ENCODE measurements at regions not wholly inside any gene's neighbourhood (a gene's known extent, or its start where the extent isn't known, plus 50 kb on each side); places are given as distances from the start of the nearest gene placed in this dataset.
"Not testable (repeated sequence)": the region's sequence is repeated elsewhere in the genome, so short reads cannot be mapped to it uniquely, and the experiment has no call there.

DNA sequence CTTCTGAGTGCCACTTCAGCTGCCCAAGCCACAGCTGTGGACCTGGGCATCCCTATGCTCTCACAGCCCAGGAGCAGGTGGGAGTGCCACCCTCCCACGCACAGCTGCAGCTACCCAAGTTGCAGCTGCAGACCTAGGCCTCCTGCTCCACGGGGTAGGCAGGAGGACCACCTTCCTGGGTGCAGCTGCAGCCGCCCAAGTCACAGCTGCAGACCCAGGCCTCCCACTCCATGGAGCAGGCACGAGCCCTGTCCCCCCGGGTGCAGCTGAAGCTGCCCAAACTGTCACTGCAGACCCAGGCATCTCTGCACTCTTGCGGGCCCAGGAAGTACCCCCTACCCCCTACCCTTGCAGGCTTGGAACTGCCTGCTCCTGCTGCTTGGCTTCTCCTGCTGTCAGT, 260.2 kb downstream of the XPNPEP1 start:
- DNase-seq (ENCODE audit: low spot score): no peak
- TF ChIP-seq, protein P1, sequence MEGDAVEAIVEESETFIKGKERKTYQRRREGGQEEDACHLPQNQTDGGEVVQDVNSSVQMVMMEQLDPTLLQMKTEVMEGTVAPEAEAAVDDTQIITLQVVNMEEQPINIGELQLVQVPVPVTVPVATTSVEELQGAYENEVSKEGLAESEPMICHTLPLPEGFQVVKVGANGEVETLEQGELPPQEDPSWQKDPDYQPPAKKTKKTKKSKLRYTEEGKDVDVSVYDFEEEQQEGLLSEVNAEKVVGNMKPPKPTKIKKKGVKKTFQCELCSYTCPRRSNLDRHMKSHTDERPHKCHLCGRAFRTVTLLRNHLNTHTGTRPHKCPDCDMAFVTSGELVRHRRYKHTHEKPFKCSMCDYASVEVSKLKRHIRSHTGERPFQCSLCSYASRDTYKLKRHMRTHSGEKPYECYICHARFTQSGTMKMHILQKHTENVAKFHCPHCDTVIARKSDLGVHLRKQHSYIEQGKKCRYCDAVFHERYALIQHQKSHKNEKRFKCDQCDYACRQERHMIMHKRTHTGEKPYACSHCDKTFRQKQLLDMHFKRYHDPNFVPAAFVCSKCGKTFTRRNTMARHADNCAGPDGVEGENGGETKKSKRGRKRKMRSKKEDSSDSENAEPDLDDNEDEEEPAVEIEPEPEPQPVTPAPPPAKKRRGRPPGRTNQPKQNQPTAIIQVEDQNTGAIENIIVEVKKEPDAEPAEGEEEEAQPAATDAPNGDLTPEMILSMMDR (IDR thresholded peaks at IDR 0.05; ENCODE audit: extremely low read depth, missing control alignments): no peak

- not testable (repeated sequence) for DNase-seq (ENCODE audit: low spot score)
Observed at GRCh38 chr10:109652612-109653011, 270.7 kb downstream of the XPNPEP1 start.

GRCh38 chr10:109650228-109650627, 273.1 kb downstream of the XPNPEP1 start:
- TF ChIP-seq, protein P1 (IDR thresholded peaks at IDR 0.05; ENCODE audit: extremely low read depth, missing control alignments): no peak
- DNase-seq (ENCODE audit: low spot score): no peak

GRCh38 chr10:109647627-109648026, 275.7 kb downstream of the XPNPEP1 start:
- TF ChIP-seq, protein P1 (IDR thresholded peaks at IDR 0.05; ENCODE audit: extremely low read depth, missing control alignments): no peak
- no peak for DNase-seq (ENCODE audit: low spot score)

- no peak for DNase-seq (ENCODE audit: low spot score)
- TF ChIP-seq, protein P1 (IDR thresholded peaks at IDR 0.05; ENCODE audit: extremely low read depth, missing control alignments): no peak
Observed at GRCh38 chr10:109633846-109634245, 289.5 kb downstream of the XPNPEP1 start.

DNA sequence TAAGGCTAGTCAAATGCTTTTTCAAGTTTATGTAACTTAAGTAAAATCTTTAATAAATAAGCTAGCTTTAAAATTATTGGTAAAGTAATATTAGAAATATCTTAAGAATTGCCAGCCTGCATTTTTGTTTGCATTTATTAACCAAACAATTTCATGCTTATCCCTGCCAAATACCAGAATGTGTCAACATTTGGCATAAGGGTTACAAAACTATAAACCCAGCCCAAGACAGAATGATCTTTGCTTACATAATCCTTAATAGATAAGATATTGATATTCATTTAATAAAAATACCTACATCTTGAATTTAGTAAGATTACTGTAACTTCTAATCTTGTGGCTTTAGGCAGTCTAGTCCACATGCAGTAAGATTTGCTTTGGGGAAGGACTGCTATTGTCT, 290.3 kb downstream of the XPNPEP1 start:
- DNase-seq (ENCODE audit: low spot score): not testable (repeated sequence)

DNA sequence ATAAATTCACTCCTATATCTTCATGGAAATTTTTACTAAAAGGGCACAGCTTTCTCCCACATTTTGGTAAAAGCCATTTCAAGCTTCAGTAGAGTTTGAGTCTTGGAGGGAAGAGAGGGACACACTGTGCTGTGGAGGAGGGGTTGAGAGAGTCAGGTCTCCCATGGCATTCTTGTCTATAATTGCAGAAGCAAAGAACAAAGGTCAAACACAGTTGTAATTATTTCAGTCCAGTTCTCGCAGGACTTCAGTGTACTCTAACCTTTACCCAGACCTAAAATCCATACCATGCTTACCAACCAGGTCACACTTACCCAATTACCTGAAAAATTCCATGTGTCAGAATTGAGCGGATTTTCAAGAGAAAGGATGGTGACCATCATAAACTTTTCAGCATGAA, 298.4 kb downstream of the XPNPEP1 start:
- TF ChIP-seq, protein P1 (IDR thresholded peaks at IDR 0.05; ENCODE audit: extremely low read depth, missing control alignments): no peak
- no peak for DNase-seq (ENCODE audit: low spot score)

GRCh38 chr10:109622566-109622965, 300.7 kb downstream of the XPNPEP1 start:
- no peak for DNase-seq (ENCODE audit: low spot score)
- TF ChIP-seq, protein P1 (IDR thresholded peaks at IDR 0.05; ENCODE audit: extremely low read depth, missing control alignments): no peak

DNA sequence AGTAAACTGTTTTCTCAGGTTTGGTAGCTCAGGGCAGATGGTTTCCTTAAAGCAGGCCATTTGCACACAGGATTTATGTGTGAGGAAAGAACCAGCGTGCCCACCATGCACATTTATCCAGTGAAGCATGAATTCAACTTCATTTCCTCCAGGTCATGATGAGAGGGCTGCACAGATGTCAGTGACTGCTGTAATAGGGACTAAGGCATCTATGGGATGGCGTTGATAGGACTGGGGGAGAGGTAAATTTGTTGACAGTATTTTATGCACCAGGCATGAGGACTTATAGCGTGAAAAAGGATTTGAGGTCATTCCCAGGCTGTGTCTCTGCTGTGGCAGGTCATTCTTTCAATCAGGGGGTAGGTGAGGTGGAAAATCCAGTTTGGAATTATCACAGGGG, 302.9 kb downstream of the XPNPEP1 start:
- DNase-seq (ENCODE audit: low spot score): no peak
- TF ChIP-seq, protein P1 (IDR thresholded peaks at IDR 0.05; ENCODE audit: extremely low read depth, missing control alignments): no peak

Measured in GM20000 (cell line).